Upper lobe of left lung (tissue), 6 donors: ENCODE measurements at regions not wholly inside any gene's neighbourhood (a gene's known extent, or its start where the extent isn't known, plus 50 kb on each side); places are given as distances from the start of the nearest gene placed in this dataset.

Source experiments
- ATAC-seq, 2 donors: fragments of 200-7000 bp; cut with Tn5 transposase; one replicate each; pipeline ENCODE4 v1.9.1; 2022; ENCODE audit warnings: mild to moderate bottlenecking in 2 of 2, moderate library complexity in 2 of 2; ENCODE audit not compliant: low FRiP score in 2 of 2
- DNase-seq, 2 donors: peaks; one replicate each; pipeline ENCODE4 v3.0.0-alpha.2; 2019 to 2020
- H3K27ac ChIP-seq, 4 donors: fragments of 200-600 bp; sonication (generic); one replicate each; pipeline ENCODE4 v1.5.1; 2016 to 2019
- H3K27me3 ChIP-seq, 4 donors: fragments of 200-600 bp; sonication (generic); one replicate each; pipeline ENCODE4 v1.5.1; 2017 to 2019
- H3K36me3 ChIP-seq, 4 donors: fragments of 200-600 bp; sonication (generic); one replicate each; pipeline ENCODE4 v1.5.1; 2016 to 2019
- H3K4me1 ChIP-seq, 4 donors: fragments of 200-600 bp; sonication (generic); one replicate each; pipeline ENCODE4 v1.5.1; 2018 to 2019
- H3K4me3 ChIP-seq, 4 donors: fragments of 200-600 bp; sonication (generic); one replicate each; pipeline ENCODE4 v1.5.1; 2017 to 2019; ENCODE audit warnings: mild to moderate bottlenecking in 2 of 4, moderate library complexity in 1 of 4
- H3K9me3 ChIP-seq, 4 donors: fragments of 200-600 bp; sonication (generic); one replicate each; pipeline ENCODE4 v1.5.1; 2018 to 2019
- EP300 ChIP-seq, 4 donors: sonication (generic); formaldehyde crosslinking; IDR thresholded peaks; one replicate each; pipeline ENCODE4 v1.5.1; 2017; ENCODE audit warnings: antibody characterized with exemption in 4 of 4, control low read depth in 2 of 4
- POLR2A ChIP-seq, 4 donors: fragments of 450-650 bp; IDR thresholded peaks; one replicate each; pipeline ENCODE4 v1.5.1; 2016 to 2017; ENCODE audit warnings: antibody characterized with exemption in 4 of 4, mild to moderate bottlenecking in 2 of 4
- POLR2AphosphoS5 ChIP-seq, 2 donors: sonication (generic); formaldehyde crosslinking; IDR thresholded peaks; one replicate each; pipeline ENCODE4 v1.5.1; 2017; ENCODE audit warnings: antibody characterized with exemption in 2 of 2
- WGBS, 2 donors: methylation state at CpG; one replicate each; pipeline ENCODE4 v1.1.5; 2017 to 2018; 5-methylcytosine and 5-hydroxymethylcytosine counted together
- TF ChIP-seq, protein P1 (sequence below), 6 experiments: fragments of 450-650 bp in 4 of 6; fragments of 200-600 bp in 2 of 6; sonication (generic) in 2 of 6; IDR thresholded peaks; one replicate each; pipeline ENCODE4 v1.5.1; 2016 to 2019; ENCODE audit warnings: antibody characterized with exemption in 6 of 6
- donor health status: DM: no; HTN: no; CAD: no; lungs with moderate emphysema.
- donor health status: DM: no; HTN: yes; CAD: no; lungs with severe emphysema.

- Histone ChIP-seq H3K27me3 (no peaks in the 10 kb centered on the region), H3K36me3 (no peaks in the 10 kb centered on the region), H3K4me3 (no peak overlapping the region), H3K4me1 (no peaks in the 10 kb centered on the region), H3K9me3 (no peaks in the 10 kb centered on the region), H3K27ac (no peak overlapping the region)
- DNase-seq (no peak), ATAC-seq (no peak)
- WGBS, 2 donors: 83 to 96% methylated on average over 6 of the region's 6 CpGs
- no peak for TF ChIP-seq EP300 (IDR thresholded peaks at IDR 0.05)
- no peak for TF ChIP-seq POLR2A (IDR thresholded peaks at IDR 0.05)
Measured at GRCh38 chrX:109928596-109929335, 74.1 kb upstream of the TMEM164 start.

- no peak overlapping the region for H3K27ac ChIP-seq
- ATAC-seq: no peak
- H3K27me3 ChIP-seq: no peaks in the 10 kb centered on the region
- DNase-seq: no peak
- no peaks in the 10 kb centered on the region for H3K4me1 ChIP-seq
- H3K36me3 ChIP-seq: no peaks in the 10 kb centered on the region
- H3K4me3 ChIP-seq: no peak overlapping the region
- TF ChIP-seq POLR2AphosphoS5 (IDR thresholded peaks at IDR 0.05) (no peak), POLR2A (IDR thresholded peaks at IDR 0.05) (no peak), EP300 (IDR thresholded peaks at IDR 0.05) (no peak)
- TF ChIP-seq, protein P1, sequence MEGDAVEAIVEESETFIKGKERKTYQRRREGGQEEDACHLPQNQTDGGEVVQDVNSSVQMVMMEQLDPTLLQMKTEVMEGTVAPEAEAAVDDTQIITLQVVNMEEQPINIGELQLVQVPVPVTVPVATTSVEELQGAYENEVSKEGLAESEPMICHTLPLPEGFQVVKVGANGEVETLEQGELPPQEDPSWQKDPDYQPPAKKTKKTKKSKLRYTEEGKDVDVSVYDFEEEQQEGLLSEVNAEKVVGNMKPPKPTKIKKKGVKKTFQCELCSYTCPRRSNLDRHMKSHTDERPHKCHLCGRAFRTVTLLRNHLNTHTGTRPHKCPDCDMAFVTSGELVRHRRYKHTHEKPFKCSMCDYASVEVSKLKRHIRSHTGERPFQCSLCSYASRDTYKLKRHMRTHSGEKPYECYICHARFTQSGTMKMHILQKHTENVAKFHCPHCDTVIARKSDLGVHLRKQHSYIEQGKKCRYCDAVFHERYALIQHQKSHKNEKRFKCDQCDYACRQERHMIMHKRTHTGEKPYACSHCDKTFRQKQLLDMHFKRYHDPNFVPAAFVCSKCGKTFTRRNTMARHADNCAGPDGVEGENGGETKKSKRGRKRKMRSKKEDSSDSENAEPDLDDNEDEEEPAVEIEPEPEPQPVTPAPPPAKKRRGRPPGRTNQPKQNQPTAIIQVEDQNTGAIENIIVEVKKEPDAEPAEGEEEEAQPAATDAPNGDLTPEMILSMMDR (IDR thresholded peaks at IDR 0.05): no peak
- H3K9me3 ChIP-seq: no peaks in the 10 kb centered on the region
Measured at GRCh38 chrX:109931677-109932076, 71.2 kb upstream of the TMEM164 start.

GRCh38 chrX:109934434-109934833 lies 68.5 kb upstream of the TMEM164 start:
- no peaks in the 10 kb centered on the region for H3K27me3 ChIP-seq
- WGBS, 2 donors: 47 to 62% methylated on average over 1 of the region's 1 CpG
- DNase-seq (no peak), ATAC-seq (no peak)
- no peak overlapping the region for H3K4me3 ChIP-seq
- TF ChIP-seq POLR2A (IDR thresholded peaks at IDR 0.05) (no peak), POLR2AphosphoS5 (IDR thresholded peaks at IDR 0.05) (no peak), EP300 (IDR thresholded peaks at IDR 0.05) (no peak)
- TF ChIP-seq, protein P1 (IDR thresholded peaks at IDR 0.05): no peak
- H3K9me3 ChIP-seq: no peaks in the 10 kb centered on the region
- H3K27ac ChIP-seq: no peak overlapping the region
- no peaks in the 10 kb centered on the region for H3K36me3 ChIP-seq
- no peaks in the 10 kb centered on the region for H3K4me1 ChIP-seq

DNA sequence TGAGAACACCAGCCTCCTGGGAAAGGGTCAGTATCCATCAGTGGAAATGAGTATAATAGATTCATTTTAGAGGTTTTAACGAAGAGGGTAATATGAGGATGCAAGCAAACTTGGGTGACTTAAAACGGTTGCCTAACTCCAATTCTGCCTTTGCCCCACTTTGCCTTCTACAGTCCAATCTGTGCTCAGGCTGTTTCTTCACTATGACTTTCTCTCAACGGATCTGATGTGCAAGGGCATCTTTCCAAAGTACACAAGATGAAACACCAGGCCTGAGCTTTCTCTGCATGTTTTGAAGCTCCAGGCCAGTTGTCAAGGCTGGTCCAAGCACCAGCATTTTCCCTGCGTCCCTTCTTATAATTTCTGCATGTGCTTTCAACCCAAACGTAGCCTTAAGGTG lies 68.0 kb upstream of the TMEM164 start:
- DNase-seq (no peak), ATAC-seq (no peak)
- Histone ChIP-seq H3K4me1 (no peaks in the 10 kb centered on the region), H3K9me3 (no peaks in the 10 kb centered on the region), H3K27ac (no peak overlapping the region), H3K4me3 (no peak overlapping the region), H3K27me3 (no peaks in the 10 kb centered on the region), H3K36me3 (no peaks in the 10 kb centered on the region)
- TF ChIP-seq POLR2AphosphoS5 (IDR thresholded peaks at IDR 0.05): no peak
- TF ChIP-seq, protein P1 (IDR thresholded peaks at IDR 0.05): no peak
- no peak for TF ChIP-seq POLR2A (IDR thresholded peaks at IDR 0.05)
- TF ChIP-seq EP300 (IDR thresholded peaks at IDR 0.05): no peak
- WGBS, 2 donors: 57 to 86% methylated on average over 5 of the region's 5 CpGs

- Histone ChIP-seq H3K27ac (no peak overlapping the region), H3K36me3 (no peaks in the 10 kb centered on the region), H3K27me3 (no peaks in the 10 kb centered on the region), H3K4me3 (no peak overlapping the region), H3K9me3 (no peaks in the 10 kb centered on the region), H3K4me1 (no peaks in the 10 kb centered on the region)
- 61 to 96% methylated on average over 3 of the region's 3 CpGs for WGBS, 2 donors
- ATAC-seq (no peak), DNase-seq (no peak)
- TF ChIP-seq POLR2AphosphoS5 (IDR thresholded peaks at IDR 0.05): no peak
- TF ChIP-seq EP300 (IDR thresholded peaks at IDR 0.05): no peak
- no peak for TF ChIP-seq POLR2A (IDR thresholded peaks at IDR 0.05)
- TF ChIP-seq, protein P1 (IDR thresholded peaks at IDR 0.05): no peak
Measured at GRCh38 chrX:109936114-109936513, 66.8 kb upstream of the TMEM164 start.
